SK-N-SH (cell line): ENCODE measurements at regions not wholly inside any gene's neighbourhood (a gene's known extent, or its start where the extent isn't known, plus 50 kb on each side); places are given as distances from the start of the nearest gene placed in this dataset.

Experiments used
- CTCF ChIA-PET: fragments of 300-600, 350-600 bp; formaldehyde crosslinking; extraction: SDS; loops from one replicate; lab custom pipeline; 2021; lab: Yijun Ruan, JAX
- POLR2A ChIA-PET: fragments of 350-600 bp; sonication (Branson Sonifier 250); formaldehyde crosslinking; extraction: SDS; loops from one replicate; lab custom pipeline; 2020; ENCODE audit warnings: antibody characterized with exemption, inconsistent platforms; lab: Yijun Ruan, JAX
- DNase-seq: peaks from one replicate; pipeline ENCODE4 v3.0.0; 2012
- H2AFZ ChIP-seq: fragments of 200-600 bp; sonication (generic); 2 replicates; pipeline ENCODE4 v1.8.1; 2016; ENCODE audit warnings: antibody characterized with exemption, mild to moderate bottlenecking, low read depth
- H3F3A ChIP-seq: fragments of 200-600 bp; sonication (generic); replicated peaks from 2 replicates; pipeline ENCODE3; 2016; ENCODE audit warnings: antibody characterized with exemption, mild to moderate bottlenecking; ENCODE audit not compliant: insufficient read depth
- H3K27ac ChIP-seq, 2 experiments: fragments of 200-500 bp in 1 of 2; fragments of 200-600 bp in 1 of 2; sonication (Bioruptor generic) in 1 of 2; sonication (generic), shearing (Covaris generic) in 1 of 2; 2 replicates each; pipeline versions ENCODE4 v1.5.1 to v1.6.1; 2014 to 2016; ENCODE audit warnings: low read depth in 2 of 2, inconsistent platforms in 1 of 2, low read length in 1 of 2, mild to moderate bottlenecking in 1 of 2, mixed read lengths in 1 of 2
- H3K27me3 ChIP-seq: fragments of 200-600 bp; sonication (generic), shearing (Covaris generic); 2 replicates; pipeline ENCODE4 v1.6.1; 2016; ENCODE audit warnings: mixed run types; ENCODE audit not compliant: insufficient read depth
- H3K36me3 ChIP-seq, 2 experiments: fragments of 200-500 bp in 1 of 2; fragments of 200-600 bp in 1 of 2; sonication (Bioruptor generic) in 1 of 2; sonication (generic) in 1 of 2; replicated peaks in 1 of 2; 2 replicates each; pipeline versions ENCODE3 to v1.5.1; 2014 to 2016; ENCODE audit warnings: low read length in 1 of 2, mild to moderate bottlenecking in 1 of 2; ENCODE audit not compliant: insufficient read depth in 2 of 2, control insufficient read depth in 1 of 2
- H3K4me1 ChIP-seq, 2 experiments: fragments of 200-500 bp in 1 of 2; fragments of 200-600 bp in 1 of 2; sonication (Bioruptor generic) in 1 of 2; sonication (generic), shearing (Covaris generic) in 1 of 2; 2 replicates each; pipeline versions ENCODE4 v1.5.1 to v1.6.1; 2014 to 2016; ENCODE audit warnings: low read depth in 1 of 2, low read length in 1 of 2, mixed run types in 1 of 2; ENCODE audit not compliant: insufficient read depth in 2 of 2, control insufficient read depth in 1 of 2
- H3K4me2 ChIP-seq: fragments of 200-600 bp; sonication (generic), shearing (Covaris generic); 2 replicates; pipeline ENCODE4 v1.6.1; 2017; ENCODE audit warnings: mixed run types
- H3K4me3 ChIP-seq, 2 experiments: fragments of 200-500 bp in 1 of 2; fragments of 200-600 bp in 1 of 2; sonication (Bioruptor generic) in 1 of 2; sonication (generic), shearing (Covaris generic) in 1 of 2; 2 replicates each; pipeline versions ENCODE4 v1.5.1 to v1.8.1; 2014 to 2016; ENCODE audit warnings: low read depth in 2 of 2, inconsistent platforms in 1 of 2, low read length in 1 of 2, mild to moderate bottlenecking in 1 of 2, mixed read lengths in 1 of 2, moderate library complexity in 1 of 2
- H3K79me2 ChIP-seq: fragments of 200-600 bp; sonication (generic); 2 replicates; pipeline ENCODE4 v1.8.1; 2017; ENCODE audit warnings: mild to moderate bottlenecking; ENCODE audit not compliant: insufficient read depth
- H3K9ac ChIP-seq: fragments of 200-600 bp; sonication (generic); 2 replicates; pipeline ENCODE4 v1.6.1; 2017; ENCODE audit warnings: mixed run types
- H3K9me2 ChIP-seq: fragments of 200-600 bp; sonication (generic); 2 replicates; pipeline ENCODE4 v1.6.1; 2017; ENCODE audit warnings: mixed run types
- H3K9me3 ChIP-seq: fragments of 200-600 bp; sonication (generic); 2 replicates; pipeline ENCODE4 v1.6.1; 2017; ENCODE audit warnings: mixed run types, mild to moderate bottlenecking, moderate library complexity
- H4K20me1 ChIP-seq: fragments of 200-600 bp; sonication (generic); 2 replicates; pipeline ENCODE4 v1.6.1; 2017; ENCODE audit warnings: mild to moderate bottlenecking, mixed run types; ENCODE audit not compliant: insufficient read depth
- ELF1 ChIP-seq: IDR thresholded peaks from 2 replicates; pipeline ENCODE4 v1.4.0; 2012
- EZH2phosphoT487 ChIP-seq: fragments of 200-600 bp; sonication (generic); IDR thresholded peaks from 2 replicates; pipeline ENCODE4 v1.6.1; 2017; ENCODE audit warnings: low read depth, mixed run types, mild to moderate bottlenecking, antibody characterized with exemption, moderate library complexity, borderline replicate concordance
- FOSL2 ChIP-seq: IDR thresholded peaks from 2 replicates; pipeline ENCODE4 v1.4.0; 2012; ENCODE audit warnings: low read depth, mild to moderate bottlenecking, moderate library complexity, borderline replicate concordance
- FOXJ3 ChIP-seq: sonication (generic); formaldehyde crosslinking; IDR thresholded peaks from 2 replicates; pipeline ENCODE4 v1.5.1; 2020; ENCODE audit warnings: mild to moderate bottlenecking, missing genetic modification reagents
- GABPA ChIP-seq: IDR thresholded peaks from 2 replicates; pipeline ENCODE4 v1.4.0; 2012; ENCODE audit warnings: low read depth, mild to moderate bottlenecking
- GATA2 ChIP-seq: sonication (generic); formaldehyde crosslinking; IDR thresholded peaks from 2 replicates; pipeline ENCODE4 v1.5.0; 2020; ENCODE audit warnings: mild to moderate bottlenecking, missing genetic modification reagents
- MEF2A ChIP-seq: IDR thresholded peaks from 2 replicates; pipeline ENCODE4 v1.4.0; 2012; ENCODE audit warnings: low read depth, borderline replicate concordance
- NFIC ChIP-seq: IDR thresholded peaks from 2 replicates; pipeline ENCODE4 v1.4.0; 2012; ENCODE audit warnings: borderline replicate concordance
- POLR2AphosphoS5 ChIP-seq: IDR thresholded peaks from 2 replicates; pipeline ENCODE4 v1.6.1; 2012; ENCODE audit warnings: low read depth, low read length
- RAD21 ChIP-seq: IDR thresholded peaks from 2 replicates; pipeline ENCODE4 v1.6.1; 2012; ENCODE audit warnings: mild to moderate bottlenecking, low read length
- RCOR1 ChIP-seq: fragments of 150-350 bp; IDR thresholded peaks from 2 replicates; pipeline ENCODE4 v1.6.1; 2017; ENCODE audit warnings: antibody characterized with exemption, low read length
- REST ChIP-seq: IDR thresholded peaks from 2 replicates; pipeline ENCODE4 v1.6.1; 2012; ENCODE audit warnings: mild to moderate bottlenecking, low read depth, low read length, moderate library complexity
- RXRA ChIP-seq: IDR thresholded peaks from 2 replicates; pipeline ENCODE4 v1.4.0; 2012; ENCODE audit warnings: low read depth, mild to moderate bottlenecking, borderline replicate concordance
- SIN3A ChIP-seq: IDR thresholded peaks from 2 replicates; pipeline ENCODE4 v1.6.1; 2012; ENCODE audit warnings: low read depth, mild to moderate bottlenecking, low read length, moderate library complexity, borderline replicate concordance
- TCF12 ChIP-seq: IDR thresholded peaks from 2 replicates; pipeline ENCODE4 v1.4.0; 2012
- TEAD4 ChIP-seq: IDR thresholded peaks from 2 replicates; pipeline ENCODE4 v1.4.0; 2012; ENCODE audit warnings: mild to moderate bottlenecking, borderline replicate concordance; ENCODE audit not compliant: insufficient read depth
- USF2 ChIP-seq: fragments of 150-350 bp; IDR thresholded peaks from 2 replicates; pipeline ENCODE4 v1.6.1; 2017; ENCODE audit warnings: antibody characterized with exemption, low read length, low read depth, borderline replicate concordance
- ZBTB33 ChIP-seq: IDR thresholded peaks from 2 replicates; pipeline ENCODE4 v1.4.0; 2012; ENCODE audit warnings: low read depth, borderline replicate concordance
- WGBS: methylation state at CpG from one replicate; pipeline ENCODE4 v1.1.6; 2017; ENCODE audit warnings: low lambda C conversion rate; 5-methylcytosine and 5-hydroxymethylcytosine counted together

- no peak for TF ChIP-seq REST
- TF ChIP-seq RAD21, result no peak
- no peak for TF ChIP-seq ELF1
- no peak for TF ChIP-seq FOSL2
- no peak for TF ChIP-seq RXRA
These were observed 323.4 kb upstream of the GRM3 start (continued) for GRCh38 chr7:86320341-86320740.

GRCh38 chr7:86313842-86314241 lies 329.9 kb upstream of the GRM3 start:
- H3K79me2 ChIP-seq, result no peaks in the 10 kb centered on the region
- WGBS, result 3% methylated on average over 2 of the region's 2 CpGs
- ChIA-PET CTCF (no interaction called here), POLR2A (no interaction called here)
- no peak for DNase-seq
- TF ChIP-seq RAD21 (no peak), USF2 (no peak), MEF2A (no peak), GABPA (no peak), GATA2 (CRISPR knock-in tag) (no peak), TEAD4 (no peak), SIN3A (no peak), POLR2AphosphoS5 (no peak), EZH2phosphoT487 (no peak), ZBTB33 (no peak), RCOR1 (no peak), NFIC (no peak), TCF12 (no peak), FOXJ3 (CRISPR knock-in tag) (no peak)
- H3K4me1 ChIP-seq, result no peaks in the 10 kb centered on the region
- H3K27me3 ChIP-seq, result no peaks in the 10 kb centered on the region
- H2AFZ ChIP-seq, result no peak overlapping the region
- no peak overlapping the region for H3K4me3 ChIP-seq
- H3K4me2 ChIP-seq, result no peak overlapping the region
- no peaks in the 10 kb centered on the region for H4K20me1 ChIP-seq
- no peaks in the 10 kb centered on the region for H3F3A ChIP-seq
- no peaks in the 10 kb centered on the region for H3K9me3 ChIP-seq
- no peaks in the 10 kb centered on the region for H3K36me3 ChIP-seq
- H3K9ac ChIP-seq, result no peak overlapping the region
- no peak overlapping the region for H3K27ac ChIP-seq
- no peaks in the 10 kb centered on the region for H3K9me2 ChIP-seq
